Colonic mucosa (tissue), 4 donors: ENCODE measurements at regions not wholly inside any gene's neighbourhood (a gene's known extent, or its start where the extent isn't known, plus 50 kb on each side); places are given as distances from the start of the nearest gene placed in this dataset.
A peak's percentile ranks its signal among the peaks of the same experiment; 100 is the strongest.

Experiments used
- DNase-seq: peaks from one replicate; pipeline ENCODE4 v3.0.0-alpha.2; 2020
- H3K27ac ChIP-seq: fragments of 200-600 bp; one replicate; pipeline ENCODE4 v1.8.0; 2021
- H3K27me3 ChIP-seq: fragments of 200-600 bp; one replicate; pipeline ENCODE4 v1.8.0; 2021
- H3K36me3 ChIP-seq: fragments of 200-600 bp; one replicate; pipeline ENCODE4 v1.8.0; 2021
- H3K4me1 ChIP-seq: fragments of 200-600 bp; one replicate; pipeline ENCODE4 v1.8.0; 2021; ENCODE audit warnings: mild to moderate bottlenecking
- H3K4me3 ChIP-seq: fragments of 200-600 bp; one replicate; pipeline ENCODE4 v1.8.0; 2021
- H3K9ac ChIP-seq, 2 donors: one replicate each; pipeline ENCODE4 v1.7.0; 2013; ENCODE audit warnings: control low read depth in 2 of 2, low read depth in 2 of 2, low read length in 2 of 2
- H3K9me3 ChIP-seq: fragments of 200-600 bp; one replicate; pipeline ENCODE4 v1.8.0; 2021
- CTCF ChIP-seq: fragments of 200-600 bp; IDR thresholded peaks from one replicate; pipeline ENCODE4 v1.8.0; 2022; ENCODE audit warnings: antibody characterized with exemption, mild to moderate bottlenecking
- intact Hi-C: fragments of 100-400 bp; cut with DNase I; formaldehyde crosslinking; loops from one replicate; pipeline ENCODE4 v1.14.1; 2022
- donor health status: healthy.
- donor health status: DM: no; HTN: no; CAD: no.
- donor health status: DM: no; HTN: no; CAD: no.

GRCh38 chr2:14560716-14561115 lies 71.8 kb upstream of the LRATD1 start:
- no peak for DNase-seq
- Histone ChIP-seq H3K4me1 (no peaks in the 10 kb centered on the region), H3K9ac (no peak overlapping the region), H3K27ac (no peak overlapping the region), H3K36me3 (no peaks in the 10 kb centered on the region), H3K9me3 (no peaks in the 10 kb centered on the region), H3K27me3 (no peaks in the 10 kb centered on the region), H3K4me3 (no peak overlapping the region)
- intact Hi-C loops = loop anchor here (5.0 kb wide), 1 partner anchor 62 kb away; no protein-coding TSS in a partner anchor
- no peak for TF ChIP-seq CTCF

DNA sequence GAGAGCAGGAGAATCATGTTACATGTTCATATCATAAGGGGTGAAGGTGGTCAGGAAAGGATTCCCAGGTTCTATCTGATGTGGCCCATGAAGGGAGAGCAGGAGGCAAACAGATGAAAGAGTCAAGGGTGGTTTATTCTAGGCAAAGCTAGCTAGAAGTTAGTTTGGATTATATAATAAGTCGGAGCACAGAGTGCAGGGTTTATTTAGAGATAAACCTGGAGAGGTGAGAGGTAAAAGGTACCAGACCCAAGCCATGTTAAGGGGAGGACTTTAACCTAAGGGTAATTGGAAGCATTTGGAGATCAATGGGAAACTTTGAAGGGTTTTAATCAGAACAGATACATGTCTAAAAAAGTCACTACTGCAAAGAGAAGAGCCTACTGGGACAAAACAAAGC lies 69.2 kb upstream of the LRATD1 start:
- Histone ChIP-seq H3K27ac (no peak overlapping the region), H3K27me3 (no peaks in the 10 kb centered on the region), H3K9me3 (no peaks in the 10 kb centered on the region), H3K4me3 (no peak overlapping the region), H3K36me3 (no peaks in the 10 kb centered on the region), H3K4me1 (no peaks in the 10 kb centered on the region), H3K9ac (no peak overlapping the region)
- intact Hi-C loops = loop anchor here (5.0 kb wide), 1 partner anchor 59 kb away; no protein-coding TSS in a partner anchor
- no peak for TF ChIP-seq CTCF
- no peak for DNase-seq

DNA sequence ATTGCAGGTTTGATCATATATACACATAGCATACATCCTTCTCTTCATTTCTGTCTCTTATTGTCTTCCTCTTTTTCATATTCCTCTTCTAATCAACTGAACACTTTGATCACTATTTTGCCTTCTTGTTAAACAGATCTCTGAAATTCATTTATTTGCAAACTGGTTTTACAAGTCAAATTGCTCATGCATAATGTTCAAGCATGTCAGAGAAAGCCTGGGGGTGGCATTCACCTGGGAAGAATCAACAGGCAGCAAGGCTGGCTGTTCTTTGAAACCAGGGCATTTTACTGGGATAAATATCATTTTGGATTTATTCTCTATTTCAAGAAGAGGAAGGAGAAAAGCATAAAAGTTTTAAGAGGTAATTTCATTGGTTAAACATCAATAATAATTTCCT lies 66.9 kb upstream of the LRATD1 start:
- no peak for TF ChIP-seq CTCF
- H3K4me3 ChIP-seq = no peak overlapping the region
- H3K36me3 ChIP-seq = no peaks in the 10 kb centered on the region
- DNase-seq = no peak
- intact Hi-C loops = no loop called here
- H3K27me3 ChIP-seq = no peaks in the 10 kb centered on the region
- no peak overlapping the region for H3K9ac ChIP-seq
- no peak overlapping the region for H3K27ac ChIP-seq
- H3K4me1 ChIP-seq = no peaks in the 10 kb centered on the region
- no peaks in the 10 kb centered on the region for H3K9me3 ChIP-seq

DNA sequence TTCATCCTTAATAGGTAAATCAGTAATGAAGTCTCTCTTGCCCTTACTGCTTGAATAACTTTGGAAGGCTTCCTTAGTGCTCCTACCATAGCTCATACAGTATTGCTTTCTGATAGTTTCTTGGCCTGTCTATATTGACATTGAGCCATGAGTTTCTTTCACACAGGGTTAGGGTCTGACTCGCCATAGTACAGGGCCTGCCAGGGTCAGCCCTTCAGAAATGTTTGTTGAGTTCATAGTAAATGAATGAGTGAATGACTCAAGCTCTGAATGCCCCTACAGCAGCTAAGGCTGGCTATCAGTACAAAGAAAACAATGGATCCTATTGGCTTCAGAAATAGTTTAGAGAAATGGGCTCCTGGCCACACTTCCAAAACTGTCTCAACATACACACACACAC lies 65.0 kb upstream of the LRATD1 start:
- H3K9me3 ChIP-seq = no peaks in the 10 kb centered on the region

GRCh38 chr2:14569294-14569693 lies 63.2 kb upstream of the LRATD1 start:
- Histone ChIP-seq H3K27ac (peak overlapping the region; percentile 35), H3K4me3 (no peak overlapping the region), H3K4me1 (no peaks in the 10 kb centered on the region), H3K9ac (peak overlapping the region in 1 of 2 donors; percentile 21), H3K9me3 (no peaks in the 10 kb centered on the region), H3K36me3 (no peaks in the 10 kb centered on the region), H3K27me3 (no peaks in the 10 kb centered on the region)
- no peak for DNase-seq
- TF ChIP-seq CTCF = no peak
- intact Hi-C loops = no loop called here

More for the DNA sequence above, 65.0 kb upstream of the LRATD1 start:
- no peaks in the 10 kb centered on the region for H3K4me1 ChIP-seq
- DNase-seq = no peak
- no peaks in the 10 kb centered on the region for H3K36me3 ChIP-seq
- H3K27me3 ChIP-seq = no peaks in the 10 kb centered on the region
- intact Hi-C loops = no loop called here
- no peak for TF ChIP-seq CTCF
- no peak overlapping the region for H3K27ac ChIP-seq
- no peak overlapping the region for H3K9ac ChIP-seq
- H3K4me3 ChIP-seq = no peak overlapping the region

GRCh38 chr2:14572633-14573032 lies 59.9 kb upstream of the LRATD1 start:
- intact Hi-C loops = no loop called here
- Histone ChIP-seq H3K4me3 (no peak overlapping the region), H3K4me1 (no peaks in the 10 kb centered on the region), H3K27me3 (no peaks in the 10 kb centered on the region), H3K27ac (no peak overlapping the region), H3K9me3 (no peaks in the 10 kb centered on the region), H3K36me3 (no peaks in the 10 kb centered on the region), H3K9ac (no peak overlapping the region)
- no peak for DNase-seq
- TF ChIP-seq CTCF = no peak
